Fibroblast of lung (primary cell): ENCODE measurements at regions not wholly inside any gene's neighbourhood (a gene's known extent, or its start where the extent isn't known, plus 50 kb on each side); places are given as distances from the start of the nearest gene placed in this dataset.

Experiments
- DNase-seq, 2 donors: peaks; one replicate each; pipeline versions ENCODE4 v3.0.0 to v3.0.0-alpha.2; 2010; ENCODE audit warnings: low read depth in 2 of 2
- H2AFZ ChIP-seq: 2 replicates; pipeline ENCODE4 v1.5.1; 2012; ENCODE audit warnings: low read length, control low read depth, inconsistent platforms
- H3K27ac ChIP-seq: 2 replicates; pipeline ENCODE4 v1.5.1; 2011; ENCODE audit warnings: low read length, control low read depth; ENCODE audit not compliant: insufficient read depth
- H3K27me3 ChIP-seq: 2 replicates; pipeline ENCODE4 v1.5.1; 2011; ENCODE audit warnings: mild to moderate bottlenecking, low read length; ENCODE audit not compliant: control insufficient read depth, insufficient read depth
- H3K36me3 ChIP-seq: 2 replicates; pipeline ENCODE4 v1.5.1; 2011; ENCODE audit warnings: low read length; ENCODE audit not compliant: control insufficient read depth, insufficient read depth
- H3K4me1 ChIP-seq: 2 replicates; pipeline ENCODE4 v1.5.1; 2011; ENCODE audit warnings: low read length; ENCODE audit not compliant: control insufficient read depth, insufficient read depth; ENCODE audit errors: extremely low read depth
- H3K4me2 ChIP-seq: 2 replicates; pipeline ENCODE4 v1.5.1; 2011; ENCODE audit warnings: low read length, control low read depth; ENCODE audit not compliant: insufficient read depth; ENCODE audit errors: extremely low read depth
- H3K4me3 ChIP-seq, 4 experiments: fragments of 200-600 bp in 1 of 4; sonication (generic) in 1 of 4; replicated peaks in 1 of 4; 2 replicates each; pipeline ENCODE4 v1.5.1; 2011 to 2016; ENCODE audit warnings: low read length in 4 of 4, low read depth in 3 of 4, mild to moderate bottlenecking in 3 of 4, control low read depth in 2 of 4, inconsistent platforms in 1 of 4, mixed read lengths in 1 of 4; ENCODE audit not compliant: insufficient read depth in 1 of 4; ENCODE audit errors: control extremely low read depth in 1 of 4
- H3K79me2 ChIP-seq: 2 replicates; pipeline ENCODE4 v1.5.1; 2012; ENCODE audit warnings: mild to moderate bottlenecking, low read length, inconsistent platforms; ENCODE audit not compliant: control insufficient read depth, insufficient read depth
- H3K9ac ChIP-seq: 2 replicates; pipeline ENCODE4 v1.5.1; 2011; ENCODE audit warnings: mild to moderate bottlenecking, low read length, control low read depth; ENCODE audit not compliant: insufficient read depth
- H3K9me3 ChIP-seq: 2 replicates; pipeline ENCODE4 v1.5.1; 2012; ENCODE audit warnings: low read depth, low read length; ENCODE audit not compliant: control insufficient read depth, insufficient read depth
- H4K20me1 ChIP-seq: 2 replicates; pipeline ENCODE4 v1.5.1; 2011; ENCODE audit warnings: low read length; ENCODE audit not compliant: control insufficient read depth, insufficient read depth; ENCODE audit errors: extremely low read depth
- EZH2 ChIP-seq: IDR thresholded peaks from 2 replicates; pipeline ENCODE4 v1.5.1; 2012; ENCODE audit warnings: low read length, control low read depth, mild to moderate bottlenecking; ENCODE audit errors: missing control alignments
- TF ChIP-seq, protein P1 (sequence below), 2 donors: IDR thresholded peaks in 1 of 2; conservative IDR thresholded peaks in 1 of 2; 1 replicate in 1 of 2; 2 replicates in 1 of 2; pipeline ENCODE4 v1.5.1; 2011 to 2012; ENCODE audit warnings: low read length in 2 of 2, control low read depth in 1 of 2, inconsistent platforms in 1 of 2, low read depth in 1 of 2, mild to moderate bottlenecking in 1 of 2

DNA sequence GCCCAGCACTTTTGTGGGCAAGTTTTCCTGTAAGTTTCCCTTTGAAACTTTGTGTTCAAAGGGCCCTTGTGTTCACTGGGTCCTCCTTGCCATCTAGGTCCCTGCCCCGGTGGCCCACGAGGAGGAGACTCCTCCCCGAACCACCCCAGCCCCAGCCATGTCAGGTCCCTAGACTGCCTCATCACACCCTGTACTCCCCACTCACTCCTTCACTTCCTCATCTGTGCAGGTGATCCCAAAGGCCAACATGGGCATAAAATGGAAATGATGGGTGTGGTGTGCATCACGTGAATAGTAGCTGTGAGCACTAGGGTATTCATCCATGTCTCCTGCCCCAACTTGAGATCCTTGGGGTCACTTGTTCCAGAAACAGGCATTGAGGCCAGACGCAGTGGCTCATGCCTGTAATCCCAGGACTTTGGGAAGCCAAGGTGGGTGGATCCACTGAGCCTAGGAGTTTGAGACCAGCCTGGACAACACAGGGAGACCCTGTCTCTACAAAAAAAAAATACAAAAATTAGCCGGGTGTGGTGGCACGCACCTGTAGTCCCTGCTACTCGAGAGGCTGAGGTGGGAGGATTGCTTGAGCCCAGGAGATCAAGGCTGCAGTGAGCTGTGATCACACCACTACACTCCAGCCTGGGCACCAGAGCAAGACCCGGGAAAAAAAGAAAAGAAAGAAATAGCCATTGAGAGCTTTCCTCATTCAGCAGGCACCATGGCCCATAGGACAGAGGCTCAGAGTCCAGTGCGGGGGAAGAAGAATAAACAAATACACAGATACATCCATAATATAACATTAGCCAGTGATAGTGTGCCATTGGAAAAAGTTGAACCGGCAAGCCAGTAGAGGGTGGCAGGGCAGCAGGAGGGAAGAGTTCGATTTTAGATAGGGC lies 74.5 kb downstream of the KATNIP start:
- Histone ChIP-seq H3K27ac (no peak overlapping the region), H3K4me2 (no peak overlapping the region), H3K9ac (no peak overlapping the region), H2AFZ (no peak overlapping the region), H3K4me3 (no peak overlapping the region), H3K36me3 (no peaks in the 10 kb centered on the region), H3K4me1 (peaks cover 4% of the 10 kb centered on the region), H3K9me3 (no peaks in the 10 kb centered on the region), H3K27me3 (no peaks in the 10 kb centered on the region), H3K79me2 (no peaks in the 10 kb centered on the region), H4K20me1 (no peaks in the 10 kb centered on the region)
- no peak for DNase-seq
- TF ChIP-seq EZH2: no peak
- TF ChIP-seq, protein P1, sequence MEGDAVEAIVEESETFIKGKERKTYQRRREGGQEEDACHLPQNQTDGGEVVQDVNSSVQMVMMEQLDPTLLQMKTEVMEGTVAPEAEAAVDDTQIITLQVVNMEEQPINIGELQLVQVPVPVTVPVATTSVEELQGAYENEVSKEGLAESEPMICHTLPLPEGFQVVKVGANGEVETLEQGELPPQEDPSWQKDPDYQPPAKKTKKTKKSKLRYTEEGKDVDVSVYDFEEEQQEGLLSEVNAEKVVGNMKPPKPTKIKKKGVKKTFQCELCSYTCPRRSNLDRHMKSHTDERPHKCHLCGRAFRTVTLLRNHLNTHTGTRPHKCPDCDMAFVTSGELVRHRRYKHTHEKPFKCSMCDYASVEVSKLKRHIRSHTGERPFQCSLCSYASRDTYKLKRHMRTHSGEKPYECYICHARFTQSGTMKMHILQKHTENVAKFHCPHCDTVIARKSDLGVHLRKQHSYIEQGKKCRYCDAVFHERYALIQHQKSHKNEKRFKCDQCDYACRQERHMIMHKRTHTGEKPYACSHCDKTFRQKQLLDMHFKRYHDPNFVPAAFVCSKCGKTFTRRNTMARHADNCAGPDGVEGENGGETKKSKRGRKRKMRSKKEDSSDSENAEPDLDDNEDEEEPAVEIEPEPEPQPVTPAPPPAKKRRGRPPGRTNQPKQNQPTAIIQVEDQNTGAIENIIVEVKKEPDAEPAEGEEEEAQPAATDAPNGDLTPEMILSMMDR (conservative IDR thresholded peaks at IDR 0.05 in 1 of 2, IDR thresholded peaks at IDR 0.05 in 1 of 2; ENCODE audit: low read depth in 1 of 2, low read length in 2 of 2): no peak

DNA sequence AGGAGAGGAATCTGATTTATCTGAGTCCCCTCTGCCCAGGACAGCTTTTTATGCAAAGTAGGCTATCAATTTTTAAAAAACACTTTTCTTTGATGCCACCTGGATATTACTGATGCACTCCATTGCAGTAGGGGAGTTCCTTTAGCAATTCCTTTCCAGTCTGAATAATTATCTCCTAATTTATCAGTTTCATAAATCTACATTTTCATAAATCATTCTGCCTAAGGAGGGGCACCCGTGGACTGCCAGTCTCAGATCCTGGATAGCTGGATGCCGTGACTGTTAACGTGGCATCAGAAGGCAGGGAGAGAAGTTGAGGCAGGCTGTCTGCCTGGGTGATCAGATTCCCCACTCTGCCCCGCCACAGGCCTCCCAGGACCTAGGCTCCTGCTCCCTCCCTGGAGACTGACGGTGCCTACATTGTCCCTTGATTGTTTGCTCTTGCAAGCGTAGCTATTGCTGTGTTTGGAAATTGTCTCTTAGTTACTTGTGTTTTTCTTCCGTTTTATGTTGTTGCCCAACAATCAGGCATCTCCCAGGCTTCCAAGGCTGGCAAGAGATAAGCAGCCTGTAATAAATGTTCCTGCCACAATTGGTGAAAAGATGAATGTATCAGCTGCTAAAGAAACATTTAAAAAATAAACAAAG lies 75.2 kb downstream of the KATNIP start:
- Histone ChIP-seq H3K79me2 (no peaks in the 10 kb centered on the region), H3K4me3 (no peak overlapping the region), H3K9me3 (no peaks in the 10 kb centered on the region), H4K20me1 (no peaks in the 10 kb centered on the region), H3K27ac (no peak overlapping the region), H3K27me3 (no peaks in the 10 kb centered on the region), H3K4me2 (no peak overlapping the region), H2AFZ (no peak overlapping the region), H3K4me1 (peaks cover 4% of the 10 kb centered on the region), H3K9ac (no peak overlapping the region), H3K36me3 (no peaks in the 10 kb centered on the region)
- peak; percentile 52 to 57 for DNase-seq
- TF ChIP-seq, protein P1 (conservative IDR thresholded peaks at IDR 0.05 in 1 of 2, IDR thresholded peaks at IDR 0.05 in 1 of 2; ENCODE audit: low read depth in 1 of 2, low read length in 2 of 2): no peak
- no peak for TF ChIP-seq EZH2

DNA sequence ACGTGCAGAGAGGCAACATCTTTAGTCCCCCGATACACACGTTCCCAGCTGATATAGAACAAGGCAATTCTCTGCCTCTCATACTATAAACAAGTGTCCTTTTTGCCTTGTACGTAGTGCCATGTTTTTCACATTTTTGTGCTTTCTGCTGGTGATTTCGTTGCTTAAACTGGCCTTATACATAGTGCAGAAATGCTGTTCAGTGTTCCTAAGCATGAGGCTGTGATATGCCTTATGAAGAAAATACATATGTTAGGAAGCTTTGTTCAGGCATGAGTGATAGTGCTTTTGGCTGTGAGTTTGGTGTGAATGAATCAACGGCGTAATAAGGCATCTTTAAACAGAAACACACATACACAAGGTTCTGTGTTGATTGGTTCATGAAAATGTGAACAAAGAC lies 77.2 kb downstream of the KATNIP start:
- Histone ChIP-seq H3K36me3 (peaks cover 2% of the 10 kb centered on the region), H3K4me1 (peaks cover 4% of the 10 kb centered on the region), H3K27me3 (no peaks in the 10 kb centered on the region), H2AFZ (no peak overlapping the region), H4K20me1 (no peaks in the 10 kb centered on the region), H3K9me3 (no peaks in the 10 kb centered on the region), H3K4me2 (no peak overlapping the region), H3K4me3 (no peak overlapping the region), H3K9ac (no peak overlapping the region), H3K27ac (no peak overlapping the region), H3K79me2 (no peaks in the 10 kb centered on the region)
- no peak for TF ChIP-seq EZH2
- TF ChIP-seq, protein P1 (conservative IDR thresholded peaks at IDR 0.05 in 1 of 2, IDR thresholded peaks at IDR 0.05 in 1 of 2; ENCODE audit: low read depth in 1 of 2, low read length in 2 of 2): no peak
- DNase-seq: no peak
